HG03558 (cell line): ENCODE measurements at regions not wholly inside any gene's neighbourhood (a gene's known extent, or its start where the extent isn't known, plus 50 kb on each side); places are given as distances from the start of the nearest gene placed in this dataset.

Source experiments
- ATAC-seq: cut with Tn5 transposase; IDR thresholded peaks from one replicate; pipeline ENCODE4 v1.9.1; 2021; ENCODE audit warnings: moderate number of reproducible peaks; ENCODE audit not compliant: unreplicated experiment; ENCODE audit errors: extremely low read depth

GRCh38 chr2:20150110-20150706 lies 74.7 kb downstream of the SDC1 start:
- no peak for ATAC-seq

DNA sequence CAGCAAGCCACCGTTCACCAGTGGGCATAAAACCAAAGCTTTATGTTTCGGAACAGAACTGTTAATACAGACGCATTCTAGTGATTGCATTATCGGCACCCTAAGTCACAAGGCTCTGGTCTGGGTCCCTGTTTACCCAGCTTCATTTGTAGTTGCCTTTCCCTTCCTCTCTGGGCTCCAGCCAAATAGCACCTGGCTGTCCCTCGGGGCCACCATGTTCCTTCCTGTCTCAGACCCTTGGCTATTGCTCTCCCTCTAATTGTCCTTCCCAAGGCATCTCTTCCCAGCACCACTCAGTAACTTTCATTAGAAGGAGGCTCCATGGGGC lies 75.3 kb downstream of the SDC1 start:
- ATAC-seq = no peak

GRCh38 chr2:20148923-20149702 lies 75.8 kb downstream of the SDC1 start:
- ATAC-seq = no peak

DNA sequence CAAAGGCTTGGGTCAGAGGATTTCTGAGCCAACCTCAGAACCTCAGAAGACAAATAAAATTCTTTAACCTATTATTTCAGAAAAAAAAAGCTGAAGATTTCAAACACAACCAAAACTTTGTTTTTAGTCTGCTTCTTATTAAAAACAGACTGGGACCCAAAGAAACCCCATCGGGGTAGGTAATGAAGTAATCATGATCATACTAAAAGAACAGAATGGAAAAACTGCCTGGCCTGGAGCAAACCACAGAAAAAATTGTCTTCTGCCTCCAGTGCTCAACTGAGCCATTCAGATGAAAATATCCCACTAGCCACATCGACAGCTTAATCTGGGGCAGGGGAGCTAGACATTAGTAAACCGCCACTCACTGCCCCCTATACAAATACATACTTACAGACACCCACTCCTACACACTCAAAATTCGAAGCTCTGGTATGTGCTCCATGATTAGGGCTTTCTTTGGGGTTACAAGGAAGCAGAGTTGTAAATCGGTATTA lies 76.5 kb downstream of the SDC1 start:
- no peak for ATAC-seq

- no peak for ATAC-seq
Observed at GRCh38 chr2:20147351-20147750, 77.6 kb downstream of the SDC1 start.

GRCh38 chr2:20146401-20146800 lies 78.5 kb downstream of the SDC1 start:
- ATAC-seq = no peak

DNA sequence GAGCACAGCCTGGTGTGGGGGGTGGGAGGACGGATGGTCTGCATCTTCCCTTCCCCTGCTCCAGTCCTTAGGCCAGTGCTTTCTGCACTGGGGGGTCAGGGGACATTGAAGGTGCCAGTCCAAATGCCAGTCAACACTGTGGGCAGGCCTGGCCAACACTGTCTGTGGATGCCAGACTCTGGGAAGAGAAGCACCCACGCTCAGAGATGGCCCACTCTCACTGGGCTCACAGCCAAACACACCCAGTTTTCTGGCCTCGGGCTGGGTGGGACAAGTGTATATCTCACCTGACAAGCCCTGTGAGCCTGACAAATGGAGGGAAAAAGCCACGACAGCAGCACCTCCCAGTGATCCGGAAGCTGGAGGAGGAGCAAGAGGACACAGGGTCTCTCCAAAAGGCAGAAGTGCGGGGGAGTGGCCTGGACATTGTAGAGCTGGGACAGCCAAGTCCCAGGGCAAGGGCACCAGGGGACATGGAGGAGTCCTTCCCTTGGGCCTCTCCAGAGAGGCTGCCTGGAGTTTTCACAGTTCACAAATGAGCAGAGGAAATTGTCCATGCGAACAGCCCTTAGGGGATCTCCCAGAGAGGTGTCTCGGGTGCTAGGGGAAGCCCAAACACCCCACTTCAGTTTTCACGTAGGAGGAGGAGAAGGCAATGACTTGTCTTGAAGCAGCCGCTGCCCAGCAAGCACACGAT lies 79.3 kb downstream of the SDC1 start:
- ATAC-seq = peak; percentile 85

DNA sequence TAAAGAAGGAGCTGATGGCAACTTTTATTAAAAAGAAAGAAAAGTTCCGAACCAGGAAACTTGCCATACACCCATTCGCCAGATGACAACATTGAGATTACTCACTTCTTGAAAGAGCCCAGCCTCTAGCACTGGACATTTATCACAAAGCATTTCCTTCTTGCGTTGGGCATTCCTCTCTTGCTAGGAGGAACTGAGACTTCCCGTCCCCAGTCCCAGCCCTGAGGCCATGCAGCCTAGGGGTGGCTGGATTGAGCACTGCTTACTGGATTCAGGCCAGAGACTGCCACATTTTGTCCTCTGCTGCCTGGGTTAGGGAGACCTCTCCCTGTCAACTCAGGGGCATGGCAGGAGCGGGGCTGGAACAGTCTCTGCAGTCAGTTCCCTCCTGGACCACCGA lies 80.1 kb downstream of the SDC1 start:
- no peak for ATAC-seq

- no peak for ATAC-seq
Observed at GRCh38 chr2:20144196-20144595, 80.7 kb downstream of the SDC1 start.

DNA sequence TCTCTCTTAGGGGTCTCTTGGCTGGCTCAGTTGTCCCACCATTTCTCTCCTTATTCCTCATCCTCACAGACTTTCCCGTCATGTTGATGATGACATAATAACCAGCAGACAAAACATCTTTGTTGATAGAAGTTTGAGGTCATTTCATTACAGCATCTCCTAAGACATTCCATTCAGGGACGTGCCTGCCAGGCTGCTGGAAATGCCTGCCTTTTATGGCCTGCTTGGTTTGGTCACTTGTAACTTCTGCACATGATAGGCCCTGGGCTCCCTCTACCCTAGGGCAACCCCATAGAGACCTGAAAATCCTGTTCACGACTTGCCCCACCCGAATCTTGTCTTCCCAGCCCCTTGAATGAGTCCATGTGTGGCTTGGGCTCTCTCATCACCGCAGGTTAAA lies 81.7 kb downstream of the SDC1 start:
- ATAC-seq = no peak

DNA sequence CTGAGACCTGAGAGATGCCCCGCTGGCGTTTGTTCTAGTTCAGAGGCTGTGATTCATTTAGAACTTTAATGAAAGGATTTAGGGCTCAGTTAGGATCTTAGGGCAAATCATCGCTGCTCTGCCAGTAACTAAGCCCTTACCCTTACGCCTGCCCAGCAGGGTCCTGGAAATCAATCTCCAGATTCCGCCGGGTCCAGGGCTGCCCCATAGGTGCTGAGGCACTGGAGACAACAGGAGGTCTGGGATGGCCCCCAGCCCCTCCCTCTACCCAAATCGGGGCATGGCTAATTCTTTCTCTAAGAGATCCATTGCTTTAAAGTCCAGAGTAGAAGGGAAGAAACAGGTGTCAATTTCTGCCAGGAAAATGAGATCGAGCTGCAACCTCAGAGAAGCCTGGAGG lies 83.1 kb downstream of the SDC1 start:
- no peak for ATAC-seq

DNA sequence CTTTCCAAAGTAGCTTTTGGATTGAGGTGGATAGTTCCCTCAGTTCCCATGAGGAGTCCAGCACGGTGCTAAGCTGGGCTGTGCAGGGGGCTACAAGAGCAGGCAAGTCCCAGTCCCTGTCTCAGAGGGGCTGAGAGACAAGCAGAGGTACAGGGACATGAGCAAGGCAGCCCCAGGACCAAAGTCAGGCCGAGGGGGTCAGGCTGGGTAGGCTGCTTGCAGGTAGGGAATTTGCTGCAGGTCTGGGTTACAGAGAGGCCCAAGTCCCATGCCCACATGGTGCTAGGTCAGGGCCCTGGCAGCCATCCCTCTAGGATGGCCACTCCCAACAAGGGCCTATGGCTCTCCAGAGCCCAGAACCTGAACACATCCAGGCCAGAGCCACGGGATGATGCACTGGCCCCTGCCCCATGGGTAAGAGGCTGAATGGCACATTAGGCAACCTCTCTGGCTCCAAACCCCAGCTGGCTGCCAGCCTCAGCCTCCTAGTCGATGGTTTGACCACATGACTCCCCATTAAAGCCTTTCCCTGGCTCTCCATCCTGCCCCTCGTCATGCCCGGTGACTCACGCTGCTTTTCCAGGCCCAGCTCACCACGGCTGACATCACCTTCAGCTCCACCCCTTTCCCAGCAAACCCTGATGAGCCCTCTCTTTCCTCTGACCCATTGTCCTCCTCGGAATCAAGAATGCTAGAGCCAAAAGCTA lies 83.7 kb downstream of the SDC1 start:
- no peak for ATAC-seq

DNA sequence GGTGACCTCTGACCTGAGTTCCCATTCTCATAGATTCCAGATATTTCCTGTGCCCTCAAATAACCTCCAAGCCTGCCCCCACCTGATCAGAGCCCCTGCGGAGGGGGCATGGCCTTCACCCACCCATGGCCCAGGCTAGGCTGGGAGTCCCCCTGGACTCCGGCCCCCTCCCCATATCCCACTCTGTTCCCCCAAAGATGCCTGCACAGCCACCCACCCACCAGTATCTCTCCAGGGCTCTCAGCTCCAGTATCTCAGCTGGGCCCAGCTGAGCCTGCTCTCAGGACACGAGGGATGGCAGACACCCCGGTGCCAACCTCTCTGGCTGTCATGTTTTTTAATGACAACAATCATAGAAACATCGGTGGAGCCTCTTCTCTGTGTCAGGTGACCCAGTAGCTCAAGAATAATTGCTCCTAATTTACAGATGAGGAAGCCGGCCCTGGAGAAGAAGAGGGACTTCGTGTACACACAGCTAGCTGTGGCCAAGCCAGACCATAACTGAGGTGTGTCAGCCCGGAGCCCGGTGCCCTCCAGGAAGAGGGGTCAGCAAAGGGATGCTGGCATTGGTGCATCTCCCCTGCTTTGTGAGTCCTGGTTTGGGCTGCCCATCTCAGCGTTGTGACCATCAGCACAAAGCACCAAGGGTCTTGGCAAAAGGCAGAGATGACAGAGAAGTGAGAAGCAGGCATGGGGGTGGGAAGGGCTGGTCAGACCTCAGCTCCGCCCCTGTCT lies 84.4 kb downstream of the SDC1 start:
- no peak for ATAC-seq

GRCh38 chr2:20139407-20140172 lies 85.3 kb downstream of the SDC1 start:
- no peak for ATAC-seq

- no peak for ATAC-seq
Observed at GRCh38 chr2:20138696-20139095, 86.2 kb downstream of the SDC1 start.

GRCh38 chr2:20137884-20138283 lies 86.5 kb upstream of the LAPTM4A start:
- ATAC-seq = no peak

- ATAC-seq = no peak
Observed at GRCh38 chr2:20137131-20137571, 85.7 kb upstream of the LAPTM4A start.

- ATAC-seq = no peak
Observed at GRCh38 chr2:20136149-20136548, 84.7 kb upstream of the LAPTM4A start.

GRCh38 chr2:20135631-20136050 lies 84.2 kb upstream of the LAPTM4A start:
- peak; percentile 86 for ATAC-seq
